ENCODE measurements at regions not wholly inside any gene's neighbourhood (a gene's known extent, or its start where the extent isn't known, plus 50 kb on each side); places are given as distances from the start of the nearest gene placed in this dataset.
"Not testable (repeated sequence)": the region's sequence is repeated elsewhere in the genome, so short reads cannot be mapped to it uniquely, and the experiment has no call there.

DNA sequence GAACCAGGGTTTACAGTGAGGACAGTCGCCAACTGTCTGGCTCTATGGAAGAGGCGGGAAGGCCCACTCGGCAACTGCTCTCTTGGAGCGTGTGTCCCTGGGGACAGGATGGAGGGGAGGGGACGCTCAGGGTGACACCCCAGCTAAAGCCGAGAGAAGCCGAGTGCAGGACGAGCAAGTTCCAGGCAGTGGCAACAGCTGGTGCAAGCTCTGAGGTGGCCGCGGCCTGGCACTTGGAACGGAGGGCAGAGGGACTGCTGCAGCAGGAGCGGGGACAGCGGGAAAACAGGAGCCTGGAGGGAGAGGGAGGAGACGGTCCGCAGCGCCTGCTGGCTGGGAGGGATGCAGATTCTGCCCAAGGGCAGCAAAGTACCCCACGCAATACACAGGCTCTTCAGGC, 113.8 kb upstream of the CCZ1B start:
- DNase-seq = not testable (repeated sequence)

DNA sequence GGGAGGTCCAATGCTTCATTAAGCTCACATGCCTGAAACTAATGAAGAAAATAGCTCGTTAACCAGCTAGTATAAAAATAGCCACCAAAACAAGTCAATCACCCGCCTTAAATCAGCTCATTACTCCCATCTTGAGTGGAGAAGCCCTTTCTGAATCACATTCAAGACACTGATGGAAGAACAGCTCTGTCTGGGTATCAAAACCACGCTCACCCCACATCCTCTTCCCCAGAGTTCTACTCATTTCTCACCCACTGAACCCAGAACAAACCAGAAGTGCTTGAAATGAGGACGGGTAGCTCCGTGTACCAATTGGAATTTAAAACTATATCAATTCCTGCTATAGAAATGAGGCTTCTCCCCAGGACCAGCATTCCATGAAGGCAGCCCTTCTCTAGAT, 120.8 kb upstream of the CCZ1B start:
- not testable (repeated sequence) for DNase-seq

DNA sequence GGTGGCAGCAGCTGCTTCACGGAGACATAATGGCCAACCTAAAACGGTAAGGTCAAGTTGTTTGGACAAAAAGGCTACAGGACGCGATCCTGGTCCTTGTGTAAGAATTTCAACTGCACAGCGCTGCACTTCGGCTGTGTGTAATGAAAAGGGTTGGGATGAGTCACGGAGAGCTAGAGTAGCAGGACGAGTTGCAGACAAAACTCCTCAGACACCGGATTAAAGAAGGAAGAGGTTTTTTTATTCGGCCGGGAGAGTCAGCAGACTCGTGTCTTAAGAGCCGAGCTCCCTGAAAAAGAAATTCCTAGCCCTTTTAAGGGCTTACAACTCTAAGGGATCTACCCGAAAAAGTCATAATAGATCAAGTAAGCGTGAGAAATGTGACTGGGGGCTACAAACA, 124.2 kb upstream of the CCZ1B start:
- not testable (repeated sequence) for DNase-seq

DNA sequence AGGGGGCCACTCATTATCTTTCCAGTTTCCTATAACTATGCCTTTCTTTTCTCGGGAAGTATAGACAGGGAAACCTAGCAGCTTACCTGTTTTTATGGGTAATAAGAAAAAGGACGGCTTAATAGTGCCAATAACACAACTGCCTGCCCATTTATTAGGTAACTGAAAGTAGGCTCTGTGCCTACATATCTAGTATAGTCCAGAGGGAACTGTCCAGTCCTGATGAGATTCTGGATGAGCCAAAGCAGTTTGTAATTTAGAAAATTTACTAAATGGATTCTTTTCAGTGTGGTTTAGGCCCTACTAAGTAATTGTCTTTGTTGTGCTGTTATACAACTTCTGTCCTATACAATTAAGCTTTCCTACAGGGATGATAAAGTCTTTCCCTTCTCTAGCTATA, 125.5 kb upstream of the CCZ1B start:
- DNase-seq = not testable (repeated sequence)

DNA sequence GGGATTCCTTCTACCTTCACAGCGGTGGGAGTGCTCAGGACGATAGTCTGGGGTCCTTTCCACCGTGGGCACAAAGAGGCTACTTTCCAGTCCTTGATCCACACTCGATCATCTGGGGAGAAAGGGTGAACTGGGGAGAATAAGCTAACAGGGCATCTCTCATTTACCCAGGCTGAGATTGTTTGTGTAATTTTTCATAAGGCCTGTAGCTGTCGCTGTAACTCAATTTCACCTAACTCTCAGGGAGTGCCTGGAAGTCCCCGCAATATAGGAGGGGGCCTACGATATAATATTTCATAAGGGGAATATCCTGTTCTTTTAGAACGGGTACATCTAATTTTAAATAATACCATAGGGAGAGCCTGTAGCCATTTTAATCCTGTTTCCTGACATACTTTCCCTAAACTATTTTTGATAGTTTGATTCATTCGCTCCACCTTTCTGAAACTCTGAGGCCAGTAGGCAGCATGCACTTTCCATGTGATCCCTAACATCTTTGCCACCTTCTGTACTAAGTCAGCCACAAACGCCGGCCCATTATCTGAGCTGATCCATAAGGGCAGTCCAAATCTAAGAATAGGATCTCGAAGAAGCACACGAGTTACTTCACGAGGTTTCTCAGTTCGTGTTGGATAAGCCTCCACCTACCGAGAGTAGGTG, 127.2 kb upstream of the CCZ1B start:
- peak; percentile 8 for DNase-seq

DNA sequence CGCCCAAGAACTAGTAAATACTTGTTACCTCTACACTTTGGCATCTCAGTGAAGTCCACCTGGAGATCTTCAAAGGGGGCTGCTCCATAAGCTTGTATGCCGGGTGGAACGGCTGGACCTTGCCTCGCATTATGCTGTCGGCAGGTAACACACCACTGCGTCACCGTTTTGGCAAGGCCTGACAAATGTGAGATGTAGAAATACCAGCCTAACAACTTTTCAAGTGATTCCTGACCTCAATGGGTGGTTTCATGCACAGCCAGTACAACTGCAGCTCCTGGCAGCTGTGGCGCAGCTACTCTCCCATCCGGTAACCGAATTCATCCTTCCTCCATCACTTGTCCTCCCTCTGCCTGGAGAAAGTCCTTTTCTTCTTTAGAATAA, 127.7 kb upstream of the CCZ1B start:
- DNase-seq = not testable (repeated sequence)

DNA sequence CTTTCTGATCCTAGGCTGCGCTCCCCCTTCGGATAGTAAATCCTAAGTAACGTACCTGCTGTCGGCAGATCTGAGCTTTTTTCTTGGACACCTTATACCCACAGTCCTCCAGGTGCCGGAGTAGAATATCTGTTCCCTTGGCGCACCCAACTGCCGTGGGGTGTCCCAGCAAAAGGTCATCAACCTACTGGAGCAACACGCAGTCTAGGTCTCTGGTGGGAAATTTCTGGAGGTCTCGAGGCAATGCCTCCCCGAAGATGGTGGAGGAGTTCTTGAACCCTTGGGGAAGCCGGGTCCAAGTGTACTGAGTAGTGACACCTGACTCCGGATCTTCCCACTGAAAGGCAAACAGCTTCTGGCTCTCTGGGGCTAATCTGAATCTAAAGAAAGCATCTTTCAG, 129.3 kb upstream of the CCZ1B start:
- not testable (repeated sequence) for DNase-seq

DNA sequence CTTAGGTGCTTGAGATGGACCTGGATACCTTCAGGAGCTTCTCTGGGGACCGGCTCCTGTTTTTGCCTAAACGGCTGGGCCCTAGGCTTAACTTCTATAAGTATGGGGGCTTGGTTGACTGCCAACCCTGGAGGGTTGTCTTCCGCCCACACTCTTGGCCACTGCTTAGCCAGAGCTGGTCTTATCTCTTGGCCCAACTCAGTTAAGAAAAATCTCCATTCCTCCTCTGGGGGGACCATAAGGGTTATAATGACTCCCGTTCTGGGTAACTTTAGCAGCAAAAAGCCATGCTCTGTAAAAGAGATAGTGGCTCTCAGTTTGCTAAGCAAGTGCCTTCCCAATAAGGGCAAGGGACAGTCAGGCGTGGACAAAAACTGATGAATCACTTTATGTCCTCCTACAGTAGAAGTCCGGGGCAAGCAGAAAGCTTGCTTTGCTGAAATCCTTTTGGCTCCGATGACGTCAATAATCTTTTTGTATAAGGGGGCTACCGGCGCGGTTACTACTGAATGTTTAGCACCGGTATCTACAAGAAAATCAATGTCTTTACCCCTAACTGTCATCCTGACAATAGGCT, 130.0 kb upstream of the CCZ1B start:
- not testable (repeated sequence) for DNase-seq

DNA sequence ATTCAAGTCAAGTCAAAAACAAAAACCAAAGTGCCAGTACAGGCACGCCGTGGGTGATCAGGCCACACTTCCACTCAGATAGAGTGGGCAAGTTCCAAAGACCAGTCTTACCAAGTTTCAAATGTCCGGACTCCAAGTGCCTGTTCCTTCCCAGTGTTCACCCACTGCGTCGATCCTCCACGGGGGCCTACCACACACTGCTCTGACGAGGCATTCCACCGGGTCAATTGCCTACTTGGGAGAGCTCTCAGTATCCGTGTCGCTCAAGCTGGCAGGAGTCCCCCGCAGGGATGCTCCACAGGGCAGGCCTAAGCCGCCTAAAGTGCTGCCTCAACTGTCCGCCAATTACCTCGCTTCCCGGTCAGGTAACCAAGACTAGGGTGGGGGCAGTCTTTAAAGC, 132.3 kb upstream of the CCZ1B start:
- DNase-seq = not testable (repeated sequence)

DNA sequence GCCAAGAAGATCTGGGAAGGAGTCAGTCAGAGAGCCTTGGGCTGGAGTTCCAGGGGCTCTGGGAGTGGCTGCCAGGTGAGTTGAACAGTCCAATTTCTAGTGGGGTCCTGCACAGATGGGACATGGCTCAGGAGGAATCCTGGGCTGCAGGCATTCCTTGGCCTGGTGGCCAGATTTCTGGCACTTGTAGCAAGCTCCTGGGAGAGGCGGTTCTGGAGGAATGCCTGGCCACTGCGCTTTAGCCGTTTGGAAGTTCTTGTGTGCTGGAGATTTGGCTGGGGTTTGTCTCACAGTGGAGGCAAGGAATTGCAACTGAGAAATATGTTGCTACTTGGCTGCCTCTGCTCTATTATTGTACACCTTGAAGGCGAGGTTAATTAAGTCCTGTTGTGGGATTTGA, 133.9 kb upstream of the CCZ1B start:
- not testable (repeated sequence) for DNase-seq

DNA sequence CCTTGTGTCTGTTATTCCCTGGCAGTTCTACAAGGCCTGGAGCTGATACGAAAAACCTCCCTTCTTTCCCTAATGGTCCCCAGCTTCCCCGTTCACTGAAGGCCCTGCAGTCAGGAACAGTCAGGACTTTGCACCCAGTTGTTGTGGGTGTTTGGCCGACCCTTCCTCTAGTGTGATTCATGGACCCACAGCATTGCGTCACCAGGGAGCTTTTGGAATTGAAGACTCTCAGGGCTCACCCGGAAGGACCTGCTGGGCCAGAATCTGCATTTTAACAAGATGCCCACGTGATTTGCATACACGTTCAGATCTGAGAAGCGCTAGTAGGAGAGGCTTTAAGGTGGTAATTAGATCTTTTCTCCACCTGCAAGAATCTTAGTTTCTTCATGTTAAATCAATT, 136.8 kb upstream of the CCZ1B start:
- not testable (repeated sequence) for DNase-seq

DNA sequence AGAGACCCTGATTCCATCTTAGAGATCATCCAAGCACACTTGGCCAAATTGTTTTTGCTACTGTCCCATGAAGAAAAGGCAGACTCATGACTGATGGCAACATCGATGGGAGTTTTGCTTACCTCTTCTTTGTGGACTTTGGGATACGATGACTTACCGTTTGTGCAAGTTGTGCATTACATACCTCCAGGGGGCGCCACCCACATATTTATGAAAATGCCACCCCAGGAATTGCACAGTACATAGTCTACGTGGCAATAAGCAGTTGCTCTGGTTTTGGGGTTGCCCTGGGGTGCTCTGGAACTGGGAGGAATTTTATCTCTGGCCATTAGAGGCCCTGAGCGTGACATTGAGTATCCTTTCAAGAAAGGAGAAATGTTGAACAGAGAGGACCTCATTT, 139.0 kb upstream of the CCZ1B start:
- DNase-seq = peak; percentile 59

DNA sequence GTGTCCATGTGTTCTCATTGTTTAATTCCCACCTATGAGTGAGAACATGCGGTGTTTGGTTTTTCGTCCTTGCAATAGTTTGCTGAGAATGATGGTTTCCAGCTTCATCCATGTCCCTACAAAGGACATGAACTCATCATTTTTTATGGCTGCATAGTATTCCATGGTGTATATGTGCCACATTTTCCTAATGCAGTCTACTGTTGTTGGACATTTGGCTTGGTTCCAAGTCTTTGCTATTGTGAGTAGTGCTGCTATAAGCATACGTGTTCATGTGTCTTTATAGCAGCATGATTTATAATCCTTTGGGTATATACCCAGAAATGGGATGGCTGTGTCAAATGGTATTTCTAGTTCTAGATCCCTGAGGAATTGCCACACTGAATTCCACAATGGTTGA, 144.1 kb upstream of the CCZ1B start:
- not testable (repeated sequence) for DNase-seq

DNA sequence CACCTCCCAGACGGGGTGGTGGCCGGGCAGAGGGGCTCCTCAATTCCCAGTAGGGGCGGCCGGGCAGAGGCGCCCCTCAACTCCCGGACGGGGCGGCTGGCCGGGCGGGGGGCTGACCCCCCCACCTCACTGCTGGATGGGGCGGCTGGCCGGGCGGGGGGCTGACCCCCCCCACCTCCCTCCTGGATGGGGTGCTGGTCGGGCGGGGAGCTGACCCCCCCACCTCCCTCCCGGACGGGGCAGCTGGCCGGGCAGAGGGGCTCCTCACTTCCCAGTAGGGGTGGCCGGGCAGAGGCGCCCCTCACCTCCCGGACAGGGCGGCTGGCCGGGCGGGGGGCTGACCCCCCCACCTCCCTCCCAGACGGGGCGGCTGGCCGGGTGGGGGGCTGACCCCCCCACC, 148.8 kb upstream of the CCZ1B start:
- DNase-seq = not testable (repeated sequence)

DNA sequence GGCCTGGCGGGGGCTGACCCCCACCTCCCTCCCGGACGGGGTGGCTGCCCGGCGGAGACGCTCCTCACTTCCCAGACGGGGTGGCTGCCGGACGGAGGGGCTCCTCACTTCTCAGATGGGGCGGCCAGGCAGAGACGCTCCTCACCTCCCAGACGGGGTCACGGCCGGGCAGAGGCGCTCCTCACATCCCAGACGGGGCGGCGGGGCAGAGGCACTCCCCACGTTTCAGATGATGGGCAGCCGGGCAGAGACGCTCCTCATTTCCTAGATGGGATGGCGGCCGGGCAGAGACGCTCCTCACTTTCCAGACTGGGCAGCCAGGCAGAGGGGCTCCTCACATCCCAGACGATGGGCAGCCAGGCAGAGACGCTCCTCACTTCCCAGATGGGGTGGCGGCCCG, 149.3 kb upstream of the CCZ1B start:
- DNase-seq = not testable (repeated sequence)

DNA sequence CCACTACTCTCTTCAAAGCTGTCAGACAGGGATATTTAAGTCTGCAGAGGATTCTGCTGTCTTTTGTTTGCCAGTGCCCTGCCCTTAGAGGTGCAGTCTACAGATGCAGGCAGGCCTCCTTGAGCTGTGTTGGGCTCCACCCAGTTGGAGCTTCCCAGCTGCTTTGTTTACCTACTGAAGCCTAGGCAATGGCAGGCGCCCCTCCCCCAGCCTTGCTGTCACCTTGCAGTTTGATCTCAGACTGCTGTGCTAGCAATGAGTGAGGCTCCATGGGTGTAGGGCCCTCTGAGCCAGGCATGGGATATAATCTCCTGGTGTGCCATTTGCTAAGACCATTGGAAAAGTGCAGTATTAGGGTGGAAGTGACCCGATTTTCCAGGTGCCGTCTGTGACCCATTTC, 151.3 kb upstream of the CCZ1B start:
- not testable (repeated sequence) for DNase-seq

DNA sequence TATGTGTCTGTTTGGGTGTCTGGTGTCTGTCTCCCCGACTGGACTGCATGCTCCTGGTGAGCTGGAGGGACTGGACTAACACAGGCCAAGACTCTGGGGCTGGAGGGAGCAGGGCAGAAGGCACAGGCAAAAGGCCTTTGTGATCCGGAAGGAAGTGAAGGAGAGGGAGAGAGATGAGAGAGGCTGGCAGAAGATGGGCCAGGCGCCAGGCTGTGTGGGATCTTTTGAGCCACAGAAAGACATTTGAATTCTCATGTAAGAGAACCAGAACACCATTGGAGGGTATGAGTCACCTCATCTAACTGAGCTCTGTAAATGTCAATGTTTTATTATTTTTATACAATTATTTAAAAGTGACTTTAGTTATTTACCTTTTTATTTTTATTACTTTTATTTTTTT, 152.3 kb upstream of the CCZ1B start:
- not testable (repeated sequence) for DNase-seq

DNA sequence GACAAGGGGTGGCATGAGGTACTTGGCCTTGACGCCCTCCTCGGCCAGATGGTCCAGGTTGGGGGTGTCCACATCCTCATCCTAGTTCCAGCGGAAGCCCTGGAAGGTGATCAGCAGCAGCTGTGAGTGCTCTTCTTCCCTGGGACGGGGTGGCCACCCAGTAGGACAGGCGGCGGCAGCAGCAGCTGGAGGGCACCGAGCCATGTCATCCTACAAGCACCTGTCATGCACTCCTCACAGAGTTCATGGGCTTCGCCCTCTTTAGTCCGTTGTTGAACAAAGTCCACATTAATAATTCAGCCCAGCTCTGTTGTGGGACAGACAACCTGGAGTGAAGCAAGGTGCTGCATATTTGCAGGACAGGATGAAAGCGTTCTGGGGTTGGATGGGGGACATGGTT, 153.4 kb upstream of the CCZ1B start:
- DNase-seq = not testable (repeated sequence)

DNA sequence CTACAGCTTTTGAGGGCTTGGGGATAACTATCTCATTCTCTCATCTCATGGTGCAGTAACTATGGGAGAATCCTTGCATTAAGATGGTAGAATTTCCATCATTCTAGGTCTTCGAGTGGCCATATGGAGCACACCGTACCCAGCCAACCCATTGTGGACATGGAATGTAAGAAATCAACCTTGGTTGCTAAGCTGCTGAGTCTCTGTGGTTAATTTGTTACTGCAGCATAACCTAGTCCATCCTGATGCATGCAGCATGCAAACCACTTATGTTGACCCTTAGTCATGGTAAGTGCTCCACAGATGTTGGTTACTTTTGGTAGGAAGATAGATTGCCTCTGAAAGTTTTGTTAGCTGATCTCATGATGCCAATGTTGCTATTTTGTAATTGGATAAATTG, 156.3 kb upstream of the CCZ1B start:
- not testable (repeated sequence) for DNase-seq

DNA sequence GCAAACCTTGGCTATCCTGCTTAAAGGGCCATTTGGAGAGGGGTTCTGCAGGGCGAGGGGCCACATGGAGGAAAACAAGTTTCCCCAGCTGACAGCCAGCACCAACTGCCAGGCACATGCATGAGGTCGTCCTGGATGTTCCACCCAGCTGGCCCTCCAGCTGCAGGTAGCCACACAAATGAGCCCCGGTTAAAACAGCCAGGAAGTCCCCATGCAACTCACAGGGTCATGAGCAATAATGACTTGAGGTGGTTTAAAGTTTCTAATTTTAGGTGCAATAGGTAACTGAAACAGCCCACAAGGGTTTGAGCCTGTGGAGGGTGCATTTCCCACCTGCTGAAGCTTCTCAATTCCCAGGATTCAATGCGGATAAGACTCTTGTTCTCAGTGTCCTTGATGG, 160.8 kb upstream of the CCZ1B start:
- DNase-seq = not testable (repeated sequence)

DNA sequence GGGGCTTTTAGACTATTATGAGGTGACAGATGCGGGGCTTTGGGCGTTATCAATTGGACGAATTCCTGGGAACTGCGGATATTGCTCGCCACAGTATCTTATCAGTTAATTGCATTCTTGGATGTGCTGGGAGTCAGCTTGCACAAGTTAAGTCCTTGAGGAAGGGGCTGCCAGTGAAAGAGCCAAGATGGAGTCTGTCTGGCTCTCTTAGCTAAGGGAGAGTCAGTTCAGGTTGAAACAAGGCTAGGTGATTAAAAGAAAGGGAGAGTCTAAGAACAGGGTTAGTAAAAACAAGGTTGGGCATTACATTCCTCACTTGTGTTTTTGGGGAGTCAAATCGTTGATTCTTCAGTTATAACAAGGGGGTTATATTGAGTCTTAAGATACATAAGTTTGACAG, 162.5 kb upstream of the CCZ1B start:
- DNase-seq = not testable (repeated sequence)

DNA sequence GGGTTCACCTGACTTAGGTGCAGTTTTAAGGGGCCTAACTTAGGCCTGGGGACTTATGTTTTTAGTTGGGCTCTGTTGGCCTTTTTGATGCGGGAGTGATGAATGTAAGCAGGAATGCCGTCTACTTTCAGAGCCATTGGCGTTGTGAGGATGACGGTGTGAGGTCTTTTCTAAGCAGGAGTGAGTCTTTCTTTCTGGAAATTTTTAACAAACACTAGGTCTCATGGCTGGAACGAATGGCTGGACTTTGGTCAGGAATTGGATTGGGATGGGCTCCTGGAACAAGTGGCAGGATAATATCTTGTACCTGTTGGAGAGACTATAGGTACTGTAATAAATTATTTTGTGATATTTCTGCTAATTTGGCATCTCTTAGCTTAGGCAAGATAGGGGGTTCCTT, 163.9 kb upstream of the CCZ1B start:
- not testable (repeated sequence) for DNase-seq

DNA sequence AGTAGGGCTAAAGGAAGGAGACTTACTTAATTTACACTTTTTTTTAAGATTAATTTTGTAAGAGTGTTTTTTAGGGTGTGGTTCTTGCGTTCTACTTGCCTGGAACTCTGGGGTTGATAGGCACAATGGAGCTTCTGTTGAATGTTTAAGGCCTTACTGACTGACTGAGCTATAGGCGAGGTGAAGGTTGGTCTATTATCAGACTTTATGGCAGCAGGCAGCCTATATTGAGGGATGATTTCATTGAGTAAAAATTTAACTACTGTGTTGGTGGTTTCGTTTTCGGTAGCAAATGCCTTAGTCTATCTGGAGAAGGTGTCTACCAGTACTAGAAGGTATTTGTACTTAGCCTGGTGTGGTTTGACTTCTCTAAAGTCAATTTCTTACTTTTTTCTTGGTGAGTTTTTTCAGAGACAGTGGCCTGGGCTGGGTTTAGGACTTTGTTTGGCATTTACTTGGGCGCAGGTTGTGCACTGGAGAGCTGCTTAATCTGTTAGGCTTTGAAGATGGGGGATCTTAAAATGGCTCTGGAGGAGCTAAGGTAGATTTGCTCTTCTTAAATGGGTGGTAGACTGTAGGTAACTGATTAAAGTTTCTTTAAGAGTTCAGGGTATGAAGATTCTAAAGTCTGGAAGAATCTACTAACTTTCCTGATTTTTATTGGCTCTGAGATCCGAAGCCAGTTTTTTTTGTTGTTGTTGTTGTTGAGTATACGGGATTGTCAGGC, 164.5 kb upstream of the CCZ1B start:
- DNase-seq = not testable (repeated sequence)

DNA sequence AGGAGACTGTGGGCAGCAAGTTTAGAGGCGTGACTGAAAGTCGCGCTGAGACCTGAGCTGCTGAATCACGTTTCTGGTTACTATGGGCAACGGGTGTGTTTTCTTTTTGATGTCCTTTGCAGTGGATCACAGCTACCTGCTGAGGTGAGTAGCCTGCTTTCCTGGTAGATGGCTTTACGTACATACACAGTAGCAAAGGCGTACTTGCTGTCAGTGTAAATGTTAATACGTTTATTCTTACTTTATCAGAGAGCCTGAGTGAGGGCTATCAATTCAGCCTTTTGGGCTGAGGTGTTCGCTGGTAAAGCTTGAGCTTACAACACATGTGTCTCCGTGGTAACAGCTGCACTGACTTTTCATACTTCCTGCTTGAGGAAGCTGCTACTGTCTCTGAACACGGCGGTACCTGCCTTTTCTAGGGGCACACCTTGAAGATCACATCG, 165.1 kb upstream of the CCZ1B start:
- not testable (repeated sequence) for DNase-seq

Measured in NCI-H82 (cell line).